HUES48 (cell line): ENCODE measurements at regions not wholly inside any gene's neighbourhood (a gene's known extent, or its start where the extent isn't known, plus 50 kb on each side); places are given as distances from the start of the nearest gene placed in this dataset.
A peak's percentile ranks its signal among the peaks of the same experiment; 100 is the strongest.

Source experiments
- H3K27ac ChIP-seq: one replicate; pipeline ENCODE4 v1.7.0; 2013; ENCODE audit warnings: low read depth, low read length, inconsistent platforms
- H3K27me3 ChIP-seq: 2 replicates; pipeline ENCODE4 v1.6.1; 2013; ENCODE audit warnings: mild to moderate bottlenecking, low read length; ENCODE audit not compliant: control insufficient read depth, insufficient read depth
- H3K36me3 ChIP-seq: 2 replicates; pipeline ENCODE4 v1.6.1; 2013; ENCODE audit warnings: low read length; ENCODE audit not compliant: control insufficient read depth, insufficient read depth
- H3K4me1 ChIP-seq: 2 replicates; pipeline ENCODE4 v1.6.1; 2013; ENCODE audit warnings: mild to moderate bottlenecking, low read length; ENCODE audit not compliant: control insufficient read depth, insufficient read depth
- H3K4me3 ChIP-seq: 2 replicates; pipeline ENCODE4 v1.5.1; 2013; ENCODE audit warnings: mild to moderate bottlenecking, low read depth, low read length
- H3K9ac ChIP-seq: 2 replicates; pipeline ENCODE4 v1.6.1; 2013; ENCODE audit warnings: mild to moderate bottlenecking, low read depth, low read length, moderate library complexity
- H3K9me3 ChIP-seq: 2 replicates; pipeline ENCODE4 v1.6.1; 2013; ENCODE audit warnings: low read length; ENCODE audit not compliant: control insufficient read depth, insufficient read depth

GRCh38 chr16:56140645-56141044 lies 50.6 kb upstream of the GNAO1 start:
- Histone ChIP-seq H3K27ac (no peak overlapping the region), H3K9me3 (no peaks in the 10 kb centered on the region), H3K4me3 (no peak overlapping the region), H3K27me3 (no peaks in the 10 kb centered on the region), H3K36me3 (no peaks in the 10 kb centered on the region), H3K4me1 (peaks cover 6% of the 10 kb centered on the region), H3K9ac (no peak overlapping the region)

DNA sequence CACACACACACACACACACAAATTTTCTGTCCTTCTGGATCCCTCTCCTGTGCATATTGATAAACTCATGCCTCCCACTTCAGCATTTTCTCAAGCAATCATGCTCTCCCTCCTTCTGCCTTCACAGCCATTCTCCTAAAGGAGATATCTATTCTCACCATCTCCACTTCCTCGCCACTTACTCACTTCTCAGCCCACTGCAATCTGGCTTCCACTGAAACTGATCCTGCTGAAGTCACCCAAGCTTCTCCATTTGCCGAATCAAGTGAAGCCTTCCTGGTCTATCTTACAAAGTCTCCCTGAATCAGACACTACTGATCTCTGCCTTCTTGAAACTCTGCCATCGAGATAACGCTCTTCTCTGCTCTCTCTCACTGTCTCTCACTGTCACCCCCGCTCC lies 54.0 kb upstream of the GNAO1 start:
- Histone ChIP-seq H3K27me3 (no peaks in the 10 kb centered on the region), H3K27ac (no peak overlapping the region), H3K9me3 (no peaks in the 10 kb centered on the region), H3K9ac (no peak overlapping the region), H3K4me3 (no peak overlapping the region), H3K36me3 (no peaks in the 10 kb centered on the region), H3K4me1 (no peaks in the 10 kb centered on the region)

- no peak overlapping the region for H3K9ac ChIP-seq
- H3K4me1 ChIP-seq = no peaks in the 10 kb centered on the region
- no peaks in the 10 kb centered on the region for H3K27me3 ChIP-seq
- H3K4me3 ChIP-seq = no peak overlapping the region
- no peaks in the 10 kb centered on the region for H3K9me3 ChIP-seq
- no peak overlapping the region for H3K27ac ChIP-seq
- no peaks in the 10 kb centered on the region for H3K36me3 ChIP-seq
These were observed 55.0 kb upstream of the GNAO1 start for GRCh38 chr16:56136256-56136655.

DNA sequence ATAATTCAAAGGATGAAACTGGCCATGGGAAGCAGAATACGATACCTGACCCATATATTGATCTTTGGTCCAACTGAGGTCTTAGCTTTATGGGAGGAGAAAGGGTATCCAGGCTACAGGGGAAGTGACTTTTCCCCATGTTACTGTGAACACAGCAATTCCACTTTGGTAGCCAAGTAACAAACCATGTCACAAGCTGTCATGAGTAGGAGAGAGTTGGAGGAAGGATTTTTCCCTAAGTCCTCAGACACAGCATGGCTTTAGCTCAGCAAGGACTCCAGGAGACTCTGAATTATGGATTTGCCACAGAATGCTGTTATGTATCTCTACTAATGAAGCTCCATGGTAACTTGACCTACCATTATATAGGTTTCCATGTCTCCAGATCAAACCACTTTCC lies 56.5 kb upstream of the GNAO1 start:
- no peak overlapping the region for H3K9ac ChIP-seq
- no peaks in the 10 kb centered on the region for H3K9me3 ChIP-seq
- H3K4me1 ChIP-seq = no peaks in the 10 kb centered on the region
- no peaks in the 10 kb centered on the region for H3K27me3 ChIP-seq
- H3K27ac ChIP-seq = no peak overlapping the region
- no peaks in the 10 kb centered on the region for H3K36me3 ChIP-seq
- H3K4me3 ChIP-seq = no peak overlapping the region

DNA sequence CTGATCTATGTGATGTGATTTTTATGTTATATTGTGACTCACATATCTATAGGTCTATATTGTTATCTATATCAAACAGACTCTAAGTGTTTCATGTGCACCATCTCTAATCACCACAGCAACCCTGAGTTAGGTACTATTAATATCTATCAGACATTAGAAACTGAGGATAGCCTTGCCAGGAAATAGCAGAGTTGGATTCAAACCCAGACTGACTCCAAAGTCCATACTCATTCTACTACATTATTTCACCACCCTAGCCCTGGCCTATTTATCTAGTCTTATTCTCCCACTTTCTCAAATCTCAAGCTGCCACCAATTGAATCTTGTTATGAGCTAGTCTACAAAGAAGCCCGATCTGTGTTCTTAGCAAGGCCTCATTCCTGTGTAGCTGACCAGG lies 65.4 kb upstream of the GNAO1 start:
- Histone ChIP-seq H3K9me3 (no peaks in the 10 kb centered on the region), H3K4me3 (no peak overlapping the region), H3K36me3 (no peaks in the 10 kb centered on the region), H3K27me3 (no peaks in the 10 kb centered on the region; the same call in 1 of the 2 replicates), H3K27ac (no peak overlapping the region), H3K4me1 (no peaks in the 10 kb centered on the region), H3K9ac (no peak overlapping the region)

GRCh38 chr16:56122251-56122650 lies 69.0 kb upstream of the GNAO1 start:
- Histone ChIP-seq H3K27ac (no peak overlapping the region), H3K27me3 (no peaks in the 10 kb centered on the region; the same call in 1 of the 2 replicates), H3K36me3 (no peaks in the 10 kb centered on the region), H3K9ac (no peak overlapping the region), H3K9me3 (no peaks in the 10 kb centered on the region), H3K4me3 (no peak overlapping the region), H3K4me1 (no peaks in the 10 kb centered on the region)

- Histone ChIP-seq H3K4me3 (no peak overlapping the region), H3K9ac (no peak overlapping the region), H3K4me1 (peaks cover 11% of the 10 kb centered on the region), H3K27me3 (no peaks in the 10 kb centered on the region; the same call in 1 of the 2 replicates), H3K36me3 (no peaks in the 10 kb centered on the region), H3K27ac (no peak overlapping the region), H3K9me3 (no peaks in the 10 kb centered on the region)
These were observed 70.2 kb upstream of the GNAO1 start for GRCh38 chr16:56121156-56121500.

GRCh38 chr16:56120447-56121155 lies 70.7 kb upstream of the GNAO1 start:
- H3K27me3 ChIP-seq = no peaks in the 10 kb centered on the region; the same call in 1 of the 2 replicates
- H3K27ac ChIP-seq = no peak overlapping the region
- H3K36me3 ChIP-seq = no peaks in the 10 kb centered on the region
- no peak overlapping the region for H3K9ac ChIP-seq
- no peaks in the 10 kb centered on the region for H3K9me3 ChIP-seq
- peaks cover 16% of the 10 kb centered on the region for H3K4me1 ChIP-seq
- H3K4me3 ChIP-seq = no peak overlapping the region

GRCh38 chr16:56119133-56119532 lies 72.2 kb upstream of the GNAO1 start:
- no peaks in the 10 kb centered on the region for H3K36me3 ChIP-seq
- no peaks in the 10 kb centered on the region; the same call in 1 of the 2 replicates for H3K27me3 ChIP-seq
- peaks cover 24% of the 10 kb centered on the region for H3K4me1 ChIP-seq
- H3K4me3 ChIP-seq = no peak overlapping the region
- no peak overlapping the region for H3K27ac ChIP-seq
- no peaks in the 10 kb centered on the region for H3K9me3 ChIP-seq
- H3K9ac ChIP-seq = no peak overlapping the region

- Histone ChIP-seq H3K36me3 (no peaks in the 10 kb centered on the region), H3K27ac (peak overlapping the region; percentile 79)
These were observed 74.7 kb upstream of the GNAO1 start for GRCh38 chr16:56116577-56116964.

GRCh38 chr16:56115817-56116576 lies 75.3 kb upstream of the GNAO1 start:
- H3K9me3 ChIP-seq = no peaks in the 10 kb centered on the region
- no peaks in the 10 kb centered on the region for H3K36me3 ChIP-seq
- H3K27me3 ChIP-seq = no peaks in the 10 kb centered on the region; the same call in 1 of the 2 replicates
- H3K4me1 ChIP-seq = peaks cover 39% of the 10 kb centered on the region
- peak overlapping the region; percentile 21; the same call in 1 of the 2 replicates for H3K9ac ChIP-seq
- H3K4me3 ChIP-seq = no peak overlapping the region
- peak overlapping the region; percentile 79 for H3K27ac ChIP-seq

More at GRCh38 chr16:56116577-56116964, 74.7 kb upstream of the GNAO1 start:
- Histone ChIP-seq H3K9me3 (no peaks in the 10 kb centered on the region), H3K4me3 (no peak overlapping the region), H3K9ac (peak overlapping the region; percentile 21; the same call in 1 of the 2 replicates), H3K4me1 (peaks cover 39% of the 10 kb centered on the region), H3K27me3 (no peaks in the 10 kb centered on the region; the same call in 1 of the 2 replicates)
